Prostate gland (tissue), 2 donors: ENCODE measurements at regions not wholly inside any gene's neighbourhood (a gene's known extent, or its start where the extent isn't known, plus 50 kb on each side); places are given as distances from the start of the nearest gene placed in this dataset.
"Not testable (repeated sequence)": the region's sequence is repeated elsewhere in the genome, so short reads cannot be mapped to it uniquely, and the experiment has no call there.

ENCODE experiments used
- DNase-seq: peaks from one replicate; pipeline ENCODE4 v3.0.0-alpha.2; 2019; ENCODE audit warnings: low spot score
- H3K27ac ChIP-seq, 2 donors: fragments of 200-600 bp; sonication (generic); 2 replicates each; pipeline ENCODE4 v1.5.1; 2017 to 2019
- H3K27me3 ChIP-seq: fragments of 200-600 bp; sonication (generic); replicated peaks from 2 replicates; pipeline ENCODE4 v1.5.1; 2019; ENCODE audit not compliant: insufficient read depth
- H3K36me3 ChIP-seq, 2 donors: fragments of 200-600 bp; sonication (generic); 1 replicate in 1 of 2; 2 replicates in 1 of 2; pipeline versions ENCODE4 v1.5.1 to v1.8.1; 2017 to 2019
- H3K4me1 ChIP-seq: fragments of 200-600 bp; sonication (generic); replicated peaks from 2 replicates; pipeline ENCODE4 v1.5.1; 2019
- H3K4me3 ChIP-seq, 2 donors: fragments of 200-600 bp; sonication (generic); 2 replicates each; pipeline ENCODE4 v1.5.1; 2017 to 2019
- H3K9me3 ChIP-seq: fragments of 200-600 bp; sonication (generic); 2 replicates; pipeline ENCODE4 v1.5.1; 2017
- POLR2A ChIP-seq: fragments of 450-650 bp; IDR thresholded peaks from one replicate; pipeline ENCODE4 v1.6.1; 2016; ENCODE audit warnings: antibody characterized with exemption, mild to moderate bottlenecking
- POLR2AphosphoS5 ChIP-seq: sonication (generic); formaldehyde crosslinking; IDR thresholded peaks from one replicate; pipeline ENCODE4 v1.6.1; 2017; ENCODE audit warnings: antibody characterized with exemption
- WGBS: methylation state at CpG from one replicate; pipeline ENCODE4 v1.1.5; 2018; 5-methylcytosine and 5-hydroxymethylcytosine counted together
- intact Hi-C: fragments of 100-400 bp; cut with DNase I; formaldehyde crosslinking; loops from one replicate; pipeline ENCODE4 v1.14.2; 2022
- TF ChIP-seq, protein P1 (sequence below), 4 experiments: fragments of 200-600 bp in 2 of 4; fragments of 450-650 bp in 2 of 4; sonication (generic) in 2 of 4; IDR thresholded peaks; 1 replicate in 3 of 4; 2 replicates in 1 of 4; pipeline ENCODE4 v1.5.1; 2016 to 2019; ENCODE audit warnings: antibody characterized with exemption in 4 of 4, mild to moderate bottlenecking in 2 of 4, moderate library complexity in 2 of 4

DNA sequence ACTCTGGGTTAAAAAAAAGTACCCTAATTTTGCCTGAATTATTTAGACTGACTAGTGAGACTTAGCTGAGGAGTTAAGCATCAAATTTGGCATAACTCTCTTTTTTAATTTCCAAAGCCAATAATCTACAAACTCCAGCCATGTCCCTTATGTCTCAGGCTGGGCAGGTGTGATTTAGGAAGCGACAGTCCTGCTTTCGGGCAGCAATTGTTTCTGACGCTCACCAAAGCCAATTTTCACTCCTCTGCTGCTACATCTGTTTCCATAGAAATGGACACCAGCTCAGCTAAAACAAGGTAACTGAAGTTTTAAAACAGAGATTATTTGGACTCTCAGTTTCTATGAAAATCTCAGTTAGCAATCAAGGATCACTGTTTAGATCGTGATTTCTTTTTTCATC is 338.7 kb downstream of the ABCC12 start:
- Histone ChIP-seq H3K27ac (no peak overlapping the region), H3K27me3 (no peaks in the 10 kb centered on the region), H3K4me3 (no peak overlapping the region), H3K36me3 (no peaks in the 10 kb centered on the region), H3K4me1 (no peaks in the 10 kb centered on the region), H3K9me3 (no peaks in the 10 kb centered on the region)
- WGBS = 88% methylated on average over 4 of the region's 4 CpGs
- TF ChIP-seq POLR2AphosphoS5 = no peak
- TF ChIP-seq POLR2A = no peak
- TF ChIP-seq, protein P1, sequence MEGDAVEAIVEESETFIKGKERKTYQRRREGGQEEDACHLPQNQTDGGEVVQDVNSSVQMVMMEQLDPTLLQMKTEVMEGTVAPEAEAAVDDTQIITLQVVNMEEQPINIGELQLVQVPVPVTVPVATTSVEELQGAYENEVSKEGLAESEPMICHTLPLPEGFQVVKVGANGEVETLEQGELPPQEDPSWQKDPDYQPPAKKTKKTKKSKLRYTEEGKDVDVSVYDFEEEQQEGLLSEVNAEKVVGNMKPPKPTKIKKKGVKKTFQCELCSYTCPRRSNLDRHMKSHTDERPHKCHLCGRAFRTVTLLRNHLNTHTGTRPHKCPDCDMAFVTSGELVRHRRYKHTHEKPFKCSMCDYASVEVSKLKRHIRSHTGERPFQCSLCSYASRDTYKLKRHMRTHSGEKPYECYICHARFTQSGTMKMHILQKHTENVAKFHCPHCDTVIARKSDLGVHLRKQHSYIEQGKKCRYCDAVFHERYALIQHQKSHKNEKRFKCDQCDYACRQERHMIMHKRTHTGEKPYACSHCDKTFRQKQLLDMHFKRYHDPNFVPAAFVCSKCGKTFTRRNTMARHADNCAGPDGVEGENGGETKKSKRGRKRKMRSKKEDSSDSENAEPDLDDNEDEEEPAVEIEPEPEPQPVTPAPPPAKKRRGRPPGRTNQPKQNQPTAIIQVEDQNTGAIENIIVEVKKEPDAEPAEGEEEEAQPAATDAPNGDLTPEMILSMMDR (IDR thresholded peaks at IDR 0.05) = no peak
- DNase-seq = no peak
- intact Hi-C loops = no loop called here

- Histone ChIP-seq H3K9me3 (no peaks in the 10 kb centered on the region), H3K27ac (no peak overlapping the region), H3K4me3 (no peak overlapping the region), H3K27me3 (no peaks in the 10 kb centered on the region), H3K36me3 (no peaks in the 10 kb centered on the region), H3K4me1 (no peaks in the 10 kb centered on the region)
- intact Hi-C loops = no loop called here
- DNase-seq = no peak
- TF ChIP-seq POLR2A (no peak), POLR2AphosphoS5 (no peak)
- TF ChIP-seq, protein P1 (IDR thresholded peaks at IDR 0.05) = no peak
Measured at GRCh38 chr16:47816511-47816910, 339.3 kb downstream of the ABCC12 start.

- TF ChIP-seq POLR2AphosphoS5 (no peak), POLR2A (no peak)
- TF ChIP-seq, protein P1 (IDR thresholded peaks at IDR 0.05) = no peak
- DNase-seq = no peak
- Histone ChIP-seq H3K4me1 (no peaks in the 10 kb centered on the region), H3K27me3 (no peaks in the 10 kb centered on the region), H3K36me3 (no peaks in the 10 kb centered on the region), H3K9me3 (no peaks in the 10 kb centered on the region), H3K4me3 (no peak overlapping the region), H3K27ac (no peak overlapping the region)
- intact Hi-C loops = no loop called here
Measured at GRCh38 chr16:47815655-47816054, 340.1 kb downstream of the ABCC12 start.

DNA sequence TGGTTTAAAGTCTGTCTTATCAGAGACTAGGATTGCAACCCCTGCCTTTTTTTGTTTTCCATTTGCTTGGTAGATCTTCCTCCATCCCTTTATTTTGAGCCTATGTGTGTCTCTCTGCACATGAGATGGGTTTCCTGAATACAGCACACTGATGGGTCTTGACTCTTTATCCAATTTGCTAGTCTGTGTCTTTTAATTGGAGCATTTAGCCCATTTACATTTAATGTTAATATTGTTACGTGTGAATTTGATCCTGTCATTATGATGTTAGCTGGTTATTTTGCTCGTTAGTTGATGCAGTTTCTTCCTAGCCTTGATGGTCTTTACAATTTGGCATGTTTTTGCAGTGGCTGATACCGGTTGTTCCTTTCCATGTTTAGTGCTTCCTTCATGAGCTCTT is 344.0 kb downstream of the ABCC12 start:
- H3K27me3 ChIP-seq, intact Hi-C loops, H3K4me3 ChIP-seq, H3K9me3 ChIP-seq, DNase-seq, H3K4me1 ChIP-seq, H3K27ac ChIP-seq, H3K36me3 ChIP-seq: not testable (repeated sequence)
- 89% methylated on average over 3 of the region's 3 CpGs for WGBS

DNA sequence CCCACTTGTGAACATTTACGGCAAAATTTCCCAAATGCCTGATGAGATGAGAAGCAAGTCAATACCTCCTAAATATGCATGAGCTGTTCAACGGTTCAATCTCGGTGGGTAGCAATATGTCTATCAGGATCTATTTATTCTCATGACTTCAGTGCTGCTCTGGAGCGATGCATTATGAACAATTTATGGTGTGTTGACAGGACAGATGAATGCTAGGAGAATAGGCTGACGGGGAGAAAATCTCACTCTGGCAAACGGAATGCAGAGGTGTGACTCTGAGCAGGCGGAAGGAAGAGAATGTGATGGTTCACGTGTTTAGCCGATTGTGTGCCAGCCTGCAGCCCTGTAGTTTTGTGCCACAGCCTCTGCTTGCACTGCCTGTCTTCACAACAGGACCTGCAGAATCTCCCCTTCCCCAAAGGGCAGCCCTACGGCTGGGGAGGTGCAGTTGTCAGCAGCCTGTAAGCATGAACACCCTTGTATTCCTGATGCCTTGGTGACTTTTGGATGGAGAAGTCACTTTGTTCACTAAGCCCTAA is 345.2 kb downstream of the PHKB start:
- no peak overlapping the region for H3K27ac ChIP-seq
- intact Hi-C loops = no loop called here
- DNase-seq = no peak
- H3K4me1 ChIP-seq = no peaks in the 10 kb centered on the region
- no peak overlapping the region for H3K4me3 ChIP-seq
- no peaks in the 10 kb centered on the region for H3K36me3 ChIP-seq
- TF ChIP-seq, protein P1 (IDR thresholded peaks at IDR 0.05) = no peak
- TF ChIP-seq POLR2A = no peak
- TF ChIP-seq POLR2AphosphoS5 = no peak
- 87% methylated on average over 10 of the region's 10 CpGs for WGBS
- no peaks in the 10 kb centered on the region for H3K27me3 ChIP-seq
- H3K9me3 ChIP-seq = no peaks in the 10 kb centered on the region
